Kidney (tissue), 13 donors: ENCODE measurements at regions not wholly inside any gene's neighbourhood (a gene's known extent, or its start where the extent isn't known, plus 50 kb on each side); places are given as distances from the start of the nearest gene placed in this dataset.

Experiments used
- DNase-seq, 5 donors: peaks; one replicate each; pipeline ENCODE4 v3.0.0-alpha.2; 2013 to 2020
- FAIRE-seq: peaks from 2 replicates; lab custom pipeline; 2012; peaks lifted over from hg19 to GRCh38; lab: Jason Lieb, UNC
- H3K27ac ChIP-seq, 2 donors: one replicate each; pipeline ENCODE4 v1.7.0; 2013; ENCODE audit warnings: low read depth in 2 of 2, low read length in 2 of 2, inconsistent platforms in 1 of 2
- H3K27me3 ChIP-seq: one replicate; pipeline ENCODE4 v1.7.1; 2013; ENCODE audit warnings: low read length, inconsistent platforms; ENCODE audit not compliant: control insufficient read depth, insufficient read depth
- H3K36me3 ChIP-seq, 3 donors: one replicate each; pipeline versions ENCODE4 v1.7.0 to v1.7.1; 2013; ENCODE audit warnings: low read length in 3 of 3, control low read depth in 1 of 3, inconsistent platforms in 1 of 3; ENCODE audit not compliant: insufficient read depth in 3 of 3, control insufficient read depth in 2 of 3
- H3K4me1 ChIP-seq, 3 donors: one replicate each; pipeline versions ENCODE4 v1.7.0 to v1.7.1; 2013; ENCODE audit warnings: low read length in 3 of 3, inconsistent platforms in 1 of 3, low read depth in 1 of 3; ENCODE audit not compliant: control insufficient read depth in 2 of 3, insufficient read depth in 2 of 3
- H3K4me3 ChIP-seq, 3 donors: one replicate each; pipeline versions ENCODE4 v1.7.0 to v1.8.1; 2013; ENCODE audit warnings: low read length in 3 of 3, control low read depth in 1 of 3, inconsistent platforms in 1 of 3
- H3K9ac ChIP-seq, 3 donors: one replicate each; pipeline versions ENCODE4 v1.7.0 to v1.7.1; 2013; ENCODE audit warnings: low read length in 3 of 3, control low read depth in 1 of 3, inconsistent platforms in 1 of 3
- H3K9me3 ChIP-seq, 3 donors: one replicate each; pipeline versions ENCODE4 v1.7.0 to v1.7.1; 2013; ENCODE audit warnings: low read length in 3 of 3, control low read depth in 1 of 3, inconsistent platforms in 1 of 3; ENCODE audit not compliant: control insufficient read depth in 2 of 3, insufficient read depth in 1 of 3
- CTCF ChIP-seq: IDR thresholded peaks from 3 replicates; pipeline ENCODE4 v1.5.1; 2012; ENCODE audit warnings: mild to moderate bottlenecking, moderate library complexity, borderline replicate concordance; ENCODE audit not compliant: insufficient read depth; ENCODE audit errors: extremely low read depth
- intact Hi-C: fragments of 100-400 bp; cut with DNase I; formaldehyde crosslinking; loops from one replicate; pipeline ENCODE4 v1.11.1; 2022
- donor health status: control.
- donor health status: control.
- donor health status: control.
- donor health status: control.
- donor health status: control.
- donor health status: DM: yes; HTN: yes; CAD: no.
- donor health status: Normal renal cell carcinoma (clear cell type).

GRCh38 chr6:3535776-3536435, 79.1 kb upstream of the SLC22A23 start:
- DNase-seq (no peak), FAIRE-seq (no peak)
- Histone ChIP-seq H3K9me3 (no peaks in the 10 kb centered on the region), H3K27me3 (no peaks in the 10 kb centered on the region), H3K9ac (no peak overlapping the region), H3K4me1 (no peaks in the 10 kb centered on the region), H3K27ac (no peak overlapping the region), H3K4me3 (no peak overlapping the region), H3K36me3 (no peaks in the 10 kb centered on the region)
- TF ChIP-seq CTCF = no peak
- intact Hi-C loops = no loop called here

GRCh38 chr6:3535033-3535775, 78.4 kb upstream of the SLC22A23 start:
- no peaks in the 10 kb centered on the region for H3K36me3 ChIP-seq
- H3K4me1 ChIP-seq = peaks cover 0 to 2% (median 0%) of the 10 kb centered on the region in 3 donors
- no peak for TF ChIP-seq CTCF
- no peaks in the 10 kb centered on the region for H3K9me3 ChIP-seq
- H3K9ac ChIP-seq = no peak overlapping the region
- intact Hi-C loops = no loop called here
- H3K27me3 ChIP-seq = no peaks in the 10 kb centered on the region
- FAIRE-seq (no peak), DNase-seq (no peak)
- no peak overlapping the region for H3K27ac ChIP-seq
- no peak overlapping the region for H3K4me3 ChIP-seq

GRCh38 chr6:3534599-3534998, 77.7 kb upstream of the SLC22A23 start:
- Histone ChIP-seq H3K4me1 (peaks cover 0 to 2% (median 0%) of the 10 kb centered on the region in 3 donors), H3K27me3 (no peaks in the 10 kb centered on the region), H3K4me3 (no peak overlapping the region), H3K9ac (no peak overlapping the region), H3K36me3 (no peaks in the 10 kb centered on the region), H3K9me3 (no peaks in the 10 kb centered on the region), H3K27ac (no peak overlapping the region)
- TF ChIP-seq CTCF = no peak
- FAIRE-seq (no peak), DNase-seq (no peak)
- intact Hi-C loops = no loop called here
